HG03442 (cell line): ENCODE measurements at regions not wholly inside any gene's neighbourhood (a gene's known extent, or its start where the extent isn't known, plus 50 kb on each side); places are given as distances from the start of the nearest gene placed in this dataset.
"Not testable (repeated sequence)": the region's sequence is repeated elsewhere in the genome, so short reads cannot be mapped to it uniquely, and the experiment has no call there.

Experiments
- ATAC-seq: cut with Tn5 transposase; IDR thresholded peaks from one replicate; pipeline ENCODE4 v1.9.1; 2021; ENCODE audit warnings: mild to moderate bottlenecking, moderate library complexity; ENCODE audit not compliant: unreplicated experiment

DNA sequence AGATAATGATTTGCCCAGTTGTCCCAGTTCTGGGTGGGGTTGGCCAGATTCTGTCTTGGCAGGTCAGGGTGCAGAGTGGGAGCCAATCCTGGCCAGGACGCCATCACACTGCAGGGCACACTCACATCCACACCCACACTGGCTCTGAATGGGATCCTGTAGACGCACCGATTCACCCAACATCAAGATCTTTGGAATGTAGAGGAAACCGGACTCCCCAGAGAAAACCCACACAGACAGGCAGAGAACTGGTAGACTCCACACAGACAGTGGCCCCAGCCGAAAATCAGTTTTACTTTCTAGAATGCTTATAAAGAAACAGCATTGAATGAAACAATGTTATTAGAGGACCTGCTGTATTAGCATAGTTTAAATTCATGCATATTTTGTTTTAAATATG is 343.1 kb upstream of the DAB2 start:
- no peak for ATAC-seq

DNA sequence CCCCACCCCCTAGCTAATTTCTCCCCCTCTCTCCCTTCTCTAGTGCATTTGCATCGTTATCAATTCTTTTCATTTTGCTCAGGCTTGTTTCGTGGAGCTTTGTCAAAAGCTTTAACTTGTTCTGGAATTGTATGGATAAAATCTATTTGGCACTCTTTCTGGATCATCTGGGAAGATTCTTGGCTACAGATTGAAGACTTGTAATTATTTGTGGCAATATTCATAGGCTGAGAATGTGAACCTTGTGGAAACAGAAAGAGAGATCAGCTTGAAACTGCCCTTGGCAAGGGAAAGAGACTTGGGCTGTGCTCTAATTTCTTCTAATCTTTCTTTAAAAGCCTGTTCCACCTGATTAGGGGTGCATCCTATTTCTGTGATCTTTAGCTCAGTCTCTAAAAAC is 340.6 kb upstream of the DAB2 start:
- no peak for ATAC-seq

DNA sequence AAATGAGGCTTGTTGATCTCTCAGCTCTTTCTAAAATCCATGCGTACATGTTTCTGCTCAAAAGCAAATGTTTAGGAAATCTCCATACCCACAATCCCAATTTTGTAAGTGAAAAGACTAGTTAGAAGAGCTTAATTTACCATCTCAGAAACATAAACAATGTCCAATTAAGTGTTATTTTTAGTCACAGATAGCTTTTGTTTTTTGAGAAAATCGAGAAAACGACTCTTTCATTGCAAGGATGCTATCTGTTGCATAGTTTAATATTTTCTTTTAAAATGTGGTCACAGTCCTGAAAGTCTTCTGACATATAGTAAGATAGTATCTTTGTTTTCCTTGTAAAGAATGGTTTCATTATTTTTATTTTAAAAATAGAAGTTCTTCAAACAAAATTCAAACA is 338.0 kb upstream of the DAB2 start:
- ATAC-seq: no peak

DNA sequence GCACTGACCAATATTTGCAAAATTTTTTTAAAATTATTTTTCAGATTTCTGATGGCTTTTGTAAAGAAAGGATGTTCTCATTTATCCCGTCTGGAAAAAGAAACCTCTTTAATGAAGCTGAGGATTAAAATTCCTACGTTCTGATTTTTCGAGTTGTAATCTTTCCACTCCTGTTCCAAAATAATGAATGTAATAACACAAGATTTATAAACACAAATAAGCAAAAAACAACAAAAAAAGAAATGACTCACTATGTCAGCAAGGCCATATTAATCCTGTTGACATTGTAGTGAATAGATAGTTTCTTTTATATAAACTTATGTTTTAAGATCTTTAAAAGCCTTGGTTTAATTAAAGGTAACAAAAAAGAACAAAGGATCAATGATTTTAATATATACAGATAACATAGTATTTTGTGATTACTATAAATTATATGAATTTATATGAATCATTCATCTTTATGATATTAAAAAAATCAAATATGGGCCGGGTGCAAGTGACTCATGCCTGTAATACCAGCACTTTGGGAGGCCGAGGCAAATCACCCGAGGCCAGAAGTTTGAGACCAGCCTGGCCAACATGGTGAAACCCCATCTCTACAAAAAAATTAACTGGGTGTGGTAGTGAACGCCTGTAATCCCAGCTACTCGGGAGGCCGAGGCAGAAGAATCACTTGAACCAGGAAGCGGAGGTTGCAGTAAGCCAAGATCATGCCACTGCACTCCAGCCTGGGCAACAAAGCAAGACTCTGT is 336.6 kb upstream of the DAB2 start:
- no peak for ATAC-seq

DNA sequence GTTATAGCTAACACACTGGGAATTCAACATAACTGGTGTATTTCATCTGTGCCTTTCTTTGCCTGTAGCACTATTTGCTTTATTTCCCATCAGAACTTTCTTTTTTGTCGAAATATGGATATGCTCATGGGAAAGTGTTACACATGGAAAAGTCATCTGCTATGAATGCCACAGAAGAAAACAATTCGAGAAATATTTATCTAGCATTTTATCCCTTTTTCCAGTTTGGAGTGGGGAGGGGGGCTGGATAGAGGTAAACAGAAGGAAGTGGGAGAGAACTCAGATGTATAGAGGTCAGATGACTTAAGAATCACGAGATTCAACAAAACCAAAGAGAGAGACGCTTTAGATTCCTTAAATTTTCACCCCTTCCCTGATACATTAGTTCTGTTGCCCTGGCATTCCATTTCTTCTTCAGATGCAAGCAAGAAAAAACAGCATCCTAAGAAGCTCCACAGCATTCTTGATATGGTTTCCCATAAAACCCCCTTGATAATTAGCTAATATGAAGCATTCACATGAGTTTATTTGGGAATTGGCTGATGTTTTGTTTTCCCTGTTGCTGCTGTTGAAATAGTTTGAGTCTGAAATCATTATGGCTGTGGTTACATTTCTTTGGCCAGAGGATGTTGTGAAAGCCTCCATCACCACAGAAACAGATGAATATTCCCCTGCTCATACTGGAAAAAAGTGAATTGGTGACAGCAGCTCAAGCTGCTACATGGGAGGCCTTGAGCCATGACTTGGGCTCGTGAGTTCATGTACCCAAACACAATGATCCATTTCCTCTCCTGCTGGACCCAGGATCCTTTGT is 335.8 kb upstream of the DAB2 start:
- no peak for ATAC-seq

DNA sequence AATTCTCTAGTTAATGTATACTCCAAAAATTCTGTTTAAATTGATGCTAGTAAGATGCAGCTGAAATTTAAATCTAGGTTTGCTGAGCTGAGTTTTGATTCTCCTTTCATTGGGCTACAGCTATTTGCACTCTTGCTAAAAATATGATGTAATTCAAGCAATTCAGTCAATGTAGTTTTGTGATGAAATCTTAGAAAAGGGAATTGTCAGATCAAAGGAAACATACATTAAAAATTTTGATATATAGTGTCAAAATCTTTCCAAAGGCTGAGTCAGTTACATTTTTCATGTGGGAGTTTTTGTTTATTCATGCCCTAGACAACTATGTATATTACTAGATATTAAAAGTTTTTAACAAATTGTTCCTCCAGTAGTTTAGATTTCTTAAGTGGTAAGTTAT is 334.9 kb upstream of the DAB2 start:
- ATAC-seq: no peak

DNA sequence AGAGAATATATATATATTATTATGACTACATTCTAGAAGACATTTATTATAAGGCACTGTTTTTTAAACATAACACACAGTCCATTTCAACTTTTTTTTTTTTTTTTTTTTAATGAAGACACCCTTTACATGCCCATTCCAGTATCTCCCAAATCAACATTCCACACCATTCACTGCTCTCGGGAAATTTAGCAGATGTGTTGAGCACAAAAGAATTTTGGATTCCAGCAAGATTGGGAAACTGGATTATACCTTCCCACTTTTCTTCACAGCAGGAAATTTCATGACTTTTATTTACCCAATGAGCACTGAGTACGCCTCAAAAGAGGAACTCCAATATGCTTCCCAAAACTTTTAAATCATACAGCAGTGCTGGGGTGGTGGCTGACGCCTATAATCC is 333.6 kb upstream of the DAB2 start:
- no peak for ATAC-seq

DNA sequence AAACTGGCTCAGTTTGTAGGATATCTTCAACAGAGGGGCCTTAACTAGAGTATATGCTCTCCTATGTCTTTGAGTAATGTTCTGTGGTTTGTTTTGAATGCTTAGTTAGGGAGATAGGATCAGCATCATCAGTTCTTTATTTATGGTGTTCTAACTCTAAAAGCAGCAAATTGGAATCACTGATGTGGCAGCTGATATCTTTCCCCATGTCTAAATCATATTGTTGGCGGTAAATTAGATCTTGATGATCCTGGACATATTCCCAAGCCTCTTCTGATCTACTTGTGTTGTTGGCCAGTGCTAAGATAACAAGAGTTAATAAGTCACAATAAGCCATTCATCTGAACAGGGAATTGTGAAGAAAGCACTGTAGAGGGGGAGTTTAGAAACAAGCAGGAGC is 332.4 kb upstream of the DAB2 start:
- ATAC-seq: no peak

DNA sequence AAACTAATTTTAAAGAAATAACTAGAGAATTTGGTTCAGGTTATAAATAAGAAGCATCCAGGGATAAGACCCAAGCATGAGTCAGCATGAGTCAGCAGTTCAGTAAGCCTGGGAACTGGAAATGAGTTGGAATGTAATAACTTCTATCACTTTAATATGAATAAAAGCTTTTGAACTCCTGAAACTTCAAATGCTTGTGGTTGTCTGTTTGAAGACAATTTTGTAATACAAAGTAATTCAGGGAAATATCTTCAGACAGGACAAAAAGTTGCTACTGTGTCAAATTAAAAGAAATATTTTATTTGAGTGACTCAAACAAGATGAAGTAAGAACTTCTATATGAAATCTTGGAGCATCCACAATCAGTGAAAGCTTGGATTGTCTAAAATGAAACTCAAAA is 331.2 kb upstream of the DAB2 start:
- ATAC-seq: no peak

DNA sequence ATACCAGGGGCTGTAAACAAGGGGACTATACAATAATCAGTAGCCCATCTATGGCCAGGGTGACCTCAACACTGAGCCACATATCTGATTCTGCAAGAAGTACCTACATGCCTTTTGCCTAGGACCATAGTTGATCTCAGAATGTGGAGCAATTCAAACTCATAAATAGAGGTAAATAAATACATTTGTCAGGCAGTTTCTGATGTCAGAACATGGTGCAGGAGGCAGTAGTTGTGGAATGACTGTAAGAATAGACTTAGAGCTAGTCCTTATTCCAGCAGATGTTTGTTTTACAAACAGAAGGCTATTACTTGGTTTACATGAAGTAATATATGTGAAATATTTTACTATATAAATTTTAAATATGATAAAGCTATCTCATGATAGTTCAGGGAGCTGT is 330.7 kb upstream of the DAB2 start:
- ATAC-seq: no peak

DNA sequence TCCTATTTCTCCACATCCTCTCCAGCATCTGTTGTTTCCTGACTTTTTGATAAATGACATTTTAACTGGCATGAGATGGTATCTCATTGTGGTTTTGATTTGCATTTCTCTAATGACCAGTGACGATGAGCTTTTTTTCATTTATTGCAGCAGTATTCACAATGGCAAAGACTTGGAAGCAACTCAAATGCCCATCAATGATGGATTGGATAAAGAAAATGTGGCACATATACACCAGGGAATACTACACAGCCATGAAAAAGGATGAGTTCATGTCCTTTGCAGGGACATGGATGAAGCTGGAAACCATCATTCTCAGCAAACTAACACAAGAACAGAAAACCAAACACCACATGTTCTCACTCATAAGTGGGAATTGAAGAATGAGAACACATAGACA is 329.0 kb upstream of the DAB2 start:
- not testable (repeated sequence) for ATAC-seq

DNA sequence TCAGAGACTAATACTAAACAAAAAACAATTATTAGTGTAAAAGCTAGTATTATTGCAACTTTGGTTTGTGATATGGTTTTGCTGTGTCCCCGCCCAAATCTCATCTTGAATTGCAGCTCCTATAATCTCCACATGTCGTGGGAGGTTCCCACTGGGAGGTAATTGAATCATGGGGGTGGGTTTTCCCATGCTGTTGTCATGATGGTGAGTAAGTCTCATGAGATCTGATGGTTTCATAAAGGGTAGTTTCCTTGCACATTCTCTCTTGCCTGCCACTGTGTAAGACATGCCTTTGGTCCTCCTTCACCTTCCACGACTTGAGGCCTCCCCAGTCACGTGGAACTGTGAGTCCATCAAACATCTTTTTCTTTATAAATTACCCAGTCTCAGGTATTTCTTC is 325.9 kb upstream of the DAB2 start:
- ATAC-seq: no peak

DNA sequence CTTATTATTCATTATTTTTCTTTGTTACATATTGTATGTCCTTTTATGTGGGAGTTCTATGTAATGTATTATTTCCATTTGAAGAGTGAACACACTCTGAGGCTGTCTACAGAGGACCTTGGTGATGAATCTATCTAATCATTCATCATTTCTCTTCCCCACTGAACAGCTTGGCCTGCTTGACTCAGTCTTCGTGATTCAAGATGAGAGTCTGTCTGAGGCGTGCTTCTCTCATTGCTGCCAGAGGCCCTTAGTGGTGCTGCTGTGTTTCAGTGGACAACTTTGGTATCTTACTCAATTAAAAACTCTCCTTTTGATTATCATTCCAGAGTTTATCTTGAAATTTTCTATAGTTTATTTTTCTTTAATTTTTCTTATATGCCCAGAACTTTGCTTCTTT is 318.1 kb upstream of the DAB2 start:
- ATAC-seq: no peak

DNA sequence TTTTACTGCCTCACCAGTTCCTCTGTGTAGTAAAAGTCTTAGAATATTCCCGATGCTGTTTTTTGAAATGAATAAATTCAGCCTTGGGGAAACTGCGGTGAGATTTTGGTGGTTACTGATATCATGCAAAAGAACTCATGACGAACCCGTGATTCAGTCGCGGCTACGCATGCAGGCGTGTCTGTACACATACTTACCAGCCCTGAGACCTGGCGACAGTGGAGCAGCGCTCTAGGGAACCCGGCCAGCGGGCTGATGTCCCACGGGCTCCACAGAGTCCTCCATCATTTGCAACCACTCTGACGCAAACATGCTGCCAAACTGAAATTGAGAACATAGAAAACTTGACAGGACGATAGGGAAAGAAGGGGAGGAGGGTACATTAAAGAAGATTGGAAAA is 315.6 kb upstream of the DAB2 start:
- no peak for ATAC-seq

DNA sequence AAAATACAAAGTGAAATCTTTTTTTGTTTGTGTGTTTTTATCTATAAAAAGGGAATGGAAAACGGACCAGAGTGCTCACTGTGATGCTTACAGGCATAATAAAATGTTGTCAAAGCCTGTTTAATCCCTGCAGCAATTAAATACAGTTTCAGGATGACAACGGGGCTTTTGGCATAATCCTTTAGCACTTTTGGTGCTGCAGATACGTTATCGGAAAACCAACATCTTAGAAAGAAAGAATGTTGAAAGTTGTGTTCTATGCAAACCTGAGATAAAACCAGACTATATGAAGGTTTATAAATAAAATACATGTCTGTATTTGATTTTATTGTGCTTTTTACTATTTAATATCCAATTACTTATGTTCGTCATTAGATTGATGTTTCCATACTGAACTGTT is 307.4 kb upstream of the DAB2 start:
- no peak for ATAC-seq

DNA sequence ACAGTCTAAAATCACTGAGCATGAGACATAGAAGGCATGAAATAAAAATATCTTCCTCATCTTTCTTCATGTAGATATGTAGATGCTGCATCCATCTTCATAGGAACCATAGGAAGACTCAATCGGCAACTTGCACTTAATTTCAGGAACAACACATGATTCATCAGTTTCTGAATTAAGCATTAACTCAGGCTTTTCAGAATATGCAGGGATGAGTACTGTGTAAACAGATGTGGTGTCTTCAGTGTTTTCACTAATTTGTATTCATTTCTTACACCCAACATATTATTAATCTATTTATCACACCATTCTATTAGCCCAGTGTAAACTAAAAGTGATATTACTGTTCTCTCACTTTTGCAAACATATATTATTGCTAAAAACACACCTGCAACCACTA is 305.9 kb upstream of the DAB2 start:
- no peak for ATAC-seq

DNA sequence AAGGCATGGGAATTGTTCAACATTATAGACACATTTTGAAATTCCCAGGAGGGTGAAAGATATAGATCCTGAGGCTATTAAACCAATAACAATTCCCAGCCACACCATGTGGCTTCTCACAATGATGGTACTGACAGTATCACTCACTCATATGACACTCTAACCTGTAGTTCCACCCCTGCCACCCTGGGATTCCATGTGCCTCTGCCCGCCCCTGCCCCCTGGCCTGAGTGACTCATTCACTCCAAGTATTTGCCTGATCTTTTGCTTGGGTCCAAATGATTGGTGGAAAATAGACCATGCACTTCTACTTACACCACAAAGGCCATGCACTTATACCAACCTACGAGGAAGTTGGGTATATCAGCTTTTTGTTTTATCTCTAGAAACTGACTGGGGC is 305.2 kb upstream of the DAB2 start:
- ATAC-seq: no peak

DNA sequence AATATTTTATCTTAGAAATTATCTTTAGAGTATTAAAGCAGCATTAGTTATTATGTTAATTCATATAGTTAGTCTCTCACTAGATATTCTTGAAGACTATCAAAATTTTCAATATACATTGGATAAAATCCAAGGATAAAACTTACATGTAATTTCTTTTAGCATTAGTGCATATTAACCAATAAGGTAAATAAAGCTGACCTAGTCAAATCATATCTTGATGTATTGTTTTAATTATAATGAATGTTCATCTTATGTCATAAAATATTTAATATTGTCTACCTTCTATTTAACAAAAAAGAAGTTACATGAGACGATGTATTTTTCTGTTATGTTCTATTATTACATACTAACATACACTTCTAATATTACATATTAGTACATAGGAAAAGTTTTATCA is 301.7 kb upstream of the DAB2 start:
- ATAC-seq: no peak

DNA sequence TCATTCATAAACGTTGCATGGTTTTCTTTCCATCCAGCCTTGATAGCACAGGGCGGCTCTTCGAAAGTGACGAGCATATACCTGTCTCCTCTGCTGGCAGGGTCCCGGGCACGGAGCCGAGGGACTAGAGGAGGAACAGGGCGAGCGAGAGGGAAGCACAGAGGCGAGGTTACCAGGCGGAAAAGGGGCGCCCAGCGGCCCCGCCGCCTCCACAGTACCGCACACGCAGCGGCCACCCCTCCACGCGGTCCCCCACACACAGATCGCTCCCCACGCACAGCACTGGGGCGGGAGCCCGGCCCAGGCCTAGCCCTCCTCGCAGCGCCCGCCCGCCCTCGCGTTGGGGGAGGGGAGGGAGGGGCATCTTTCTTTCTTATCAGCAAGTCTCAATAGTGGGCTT is 296.6 kb upstream of the DAB2 start:
- no peak for ATAC-seq

DNA sequence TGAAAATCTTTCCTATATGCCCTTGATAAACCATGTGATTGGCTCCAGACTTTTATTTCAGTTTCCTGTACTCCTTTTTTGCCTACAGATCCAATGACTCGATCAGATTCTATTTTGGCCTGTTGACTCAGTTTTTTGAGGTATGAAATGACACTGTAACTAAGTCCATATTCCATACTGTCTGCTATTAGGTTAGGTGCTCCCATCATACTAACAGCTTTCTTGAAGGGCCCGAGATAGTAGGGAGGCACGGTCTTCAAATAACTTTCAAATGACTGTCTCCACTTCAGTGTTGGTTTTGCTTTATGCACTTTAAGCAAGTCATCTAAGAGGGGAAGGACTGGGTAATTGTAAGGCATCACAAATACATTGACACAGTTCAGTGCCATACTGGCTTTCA is 295.4 kb upstream of the DAB2 start:
- no peak for ATAC-seq

DNA sequence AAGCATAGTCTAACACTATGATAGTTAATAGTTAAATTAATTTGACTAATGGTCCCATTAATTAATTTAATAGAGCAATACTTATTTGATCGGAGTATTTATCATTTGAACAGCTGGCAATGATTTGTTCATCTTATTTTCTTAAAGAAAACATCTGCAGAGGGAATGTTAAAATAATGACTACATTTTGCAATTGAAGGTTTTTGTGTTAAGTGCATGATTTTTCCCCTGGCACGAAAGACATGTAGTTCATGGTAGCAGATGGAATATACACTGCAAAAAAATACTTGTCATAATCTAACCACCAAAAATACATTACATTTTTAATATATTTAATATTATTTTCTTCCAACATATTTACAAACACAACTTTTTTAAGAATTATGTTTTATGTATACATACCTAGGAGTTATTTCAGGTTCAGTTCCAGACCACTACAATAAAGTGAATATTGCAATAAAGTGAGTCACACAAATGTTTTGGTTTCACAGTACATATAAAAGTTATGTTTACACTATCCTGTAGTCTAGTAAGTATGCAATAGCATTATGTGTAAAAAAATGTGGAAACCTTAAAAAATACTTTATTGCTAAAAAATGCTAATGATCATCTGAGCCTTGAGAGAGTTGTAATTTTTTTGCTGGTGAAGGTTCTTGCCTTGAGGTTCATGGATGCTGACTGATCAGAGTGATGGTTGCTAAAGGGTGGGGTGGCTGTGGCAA is 292.6 kb upstream of the DAB2 start:
- ATAC-seq: no peak

DNA sequence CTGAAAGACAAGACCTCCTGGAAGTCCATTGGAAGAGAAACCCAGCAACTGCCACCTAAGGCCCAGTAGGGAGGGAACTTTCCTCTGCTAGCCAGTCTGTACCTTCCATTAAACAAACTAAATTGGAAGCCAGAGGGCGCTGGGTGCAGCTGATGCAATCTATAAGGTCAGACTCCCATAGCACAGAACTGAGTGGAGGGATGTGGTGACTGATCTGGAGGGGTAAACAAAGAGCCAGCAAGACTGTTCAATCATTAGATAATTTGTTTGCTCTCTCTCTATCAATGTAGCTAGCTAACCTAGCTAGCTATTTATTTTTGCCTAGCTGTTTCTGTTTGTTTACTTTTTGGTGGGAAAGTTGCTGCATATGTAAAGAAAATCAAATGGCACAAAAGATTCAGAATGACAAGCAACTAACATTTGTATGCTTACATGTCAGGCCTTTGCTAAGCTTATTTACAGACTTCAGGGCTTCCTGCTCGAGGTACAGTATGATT is 291.8 kb upstream of the DAB2 start:
- ATAC-seq: peak; percentile 64
